Epithelial cell of esophagus (primary cell): ENCODE measurements at regions not wholly inside any gene's neighbourhood (a gene's known extent, or its start where the extent isn't known, plus 50 kb on each side); places are given as distances from the start of the nearest gene placed in this dataset.

Experiments
- DNase-seq: peaks from one replicate; pipeline ENCODE4 v3.0.0; 2010; ENCODE audit warnings: low read depth
- H3K4me3 ChIP-seq: 2 replicates; pipeline ENCODE4 v1.5.1; 2011; ENCODE audit warnings: mild to moderate bottlenecking, low read length, control low read depth
- CTCF ChIP-seq: IDR thresholded peaks from 2 replicates; pipeline ENCODE4 v1.5.1; 2011; ENCODE audit warnings: low read depth, mild to moderate bottlenecking, low read length, control low read depth, inconsistent platforms; ENCODE audit not compliant: insufficient read depth; ENCODE audit errors: missing control alignments

GRCh38 chr13:60925686-60926085 lies 490.0 kb downstream of the PCDH20 start:
- no peak for DNase-seq
- TF ChIP-seq CTCF = no peak
- no peak overlapping the region for H3K4me3 ChIP-seq

GRCh38 chr13:60924856-60925255 lies 490.8 kb downstream of the PCDH20 start:
- DNase-seq = no peak
- no peak overlapping the region for H3K4me3 ChIP-seq
- no peak for TF ChIP-seq CTCF

DNA sequence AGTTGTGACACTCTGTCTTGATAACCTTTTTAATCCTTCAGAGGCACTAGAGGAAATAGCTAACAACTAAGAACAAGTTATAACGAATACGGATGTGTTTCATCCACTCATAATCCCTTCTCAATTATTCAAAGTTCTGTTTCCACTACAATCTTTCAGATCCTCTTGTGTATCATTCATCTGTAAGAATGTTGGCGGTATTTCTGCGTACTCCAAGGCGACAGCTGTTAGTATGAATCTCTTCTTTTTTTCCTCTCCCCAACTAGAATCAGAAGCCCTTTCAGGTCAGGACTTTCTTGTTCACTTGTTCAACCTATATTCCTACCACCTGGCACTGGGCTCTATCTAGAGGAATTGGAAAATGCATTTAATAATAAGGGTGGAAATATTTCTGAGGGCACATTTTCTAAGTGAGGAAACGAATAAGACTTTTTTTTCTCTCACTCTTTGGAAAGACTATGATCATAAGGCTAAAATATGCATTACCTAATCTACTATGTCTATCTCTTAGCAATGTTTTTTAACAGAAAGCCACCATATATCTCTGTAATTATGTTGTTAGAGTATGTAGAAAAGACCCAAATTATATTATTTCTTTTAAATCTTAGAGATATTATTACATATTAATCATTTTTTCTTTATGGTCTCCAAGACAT lies 492.9 kb downstream of the PCDH20 start:
- TF ChIP-seq CTCF = no peak
- no peak overlapping the region for H3K4me3 ChIP-seq
- peak; percentile 8 for DNase-seq

DNA sequence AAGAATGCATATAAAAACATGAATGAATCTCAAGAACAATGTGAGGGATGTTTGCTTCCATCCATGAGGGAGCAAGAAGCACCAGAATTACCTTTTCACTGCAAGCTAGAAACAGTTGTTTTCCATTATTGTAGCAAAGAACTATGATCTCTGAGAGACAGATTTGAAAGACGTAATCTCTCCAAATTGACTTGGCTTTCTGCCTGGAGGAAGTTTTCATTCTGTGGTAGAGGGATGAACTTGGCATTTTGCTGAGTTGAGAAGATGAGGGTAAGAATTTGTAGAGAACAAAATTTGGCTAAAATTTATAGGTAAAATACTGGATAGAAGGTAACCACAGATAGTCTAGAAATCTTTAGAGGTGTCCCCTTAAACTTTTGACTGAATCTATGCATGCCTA lies 496.8 kb downstream of the TDRD3 start:
- no peak overlapping the region for H3K4me3 ChIP-seq

DNA sequence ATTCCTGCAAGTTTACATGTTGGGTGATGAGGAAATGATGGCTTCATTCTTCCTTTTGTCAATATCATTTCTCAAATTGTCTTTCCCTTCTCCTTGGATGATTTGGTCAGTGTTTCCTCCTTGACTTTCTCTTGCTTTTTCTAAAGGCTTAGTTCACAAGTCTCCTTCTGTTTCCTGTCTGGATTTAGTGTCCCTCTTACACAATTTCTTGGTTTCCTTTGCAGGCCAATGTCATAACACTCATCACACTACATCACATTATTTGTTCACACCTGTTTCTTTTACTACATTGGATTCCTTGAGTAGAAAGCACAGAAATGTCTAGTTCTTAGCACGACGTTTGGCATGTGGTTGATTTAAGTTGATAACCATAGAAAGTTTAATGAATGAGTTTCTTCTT lies 490.7 kb downstream of the TDRD3 start:
- DNase-seq = peak; percentile 14
- no peak overlapping the region for H3K4me3 ChIP-seq
- TF ChIP-seq CTCF = no peak

More for the DNA sequence above, 496.8 kb downstream of the TDRD3 start:
- no peak for DNase-seq
- TF ChIP-seq CTCF = no peak

DNA sequence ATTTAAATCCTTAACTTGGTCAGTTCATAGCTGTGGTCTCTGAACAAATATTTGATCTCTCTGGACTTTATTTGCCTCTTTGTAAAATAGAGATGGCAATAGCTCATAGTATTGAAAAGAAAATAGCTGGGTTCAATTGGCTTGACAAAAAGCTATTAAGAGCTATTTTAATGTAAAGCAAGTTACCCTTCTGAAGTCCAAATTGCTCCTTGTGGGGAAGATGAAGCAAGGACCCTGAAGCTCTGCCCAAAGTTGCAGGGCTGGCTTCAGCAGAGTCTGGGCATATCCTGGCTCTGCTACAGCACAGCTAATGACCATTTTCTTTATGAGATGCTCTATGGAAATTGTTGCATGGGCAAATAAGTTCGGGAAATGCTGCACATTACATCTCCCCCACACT lies 484.5 kb downstream of the TDRD3 start:
- no peak for TF ChIP-seq CTCF
- DNase-seq = no peak
- H3K4me3 ChIP-seq = no peak overlapping the region

DNA sequence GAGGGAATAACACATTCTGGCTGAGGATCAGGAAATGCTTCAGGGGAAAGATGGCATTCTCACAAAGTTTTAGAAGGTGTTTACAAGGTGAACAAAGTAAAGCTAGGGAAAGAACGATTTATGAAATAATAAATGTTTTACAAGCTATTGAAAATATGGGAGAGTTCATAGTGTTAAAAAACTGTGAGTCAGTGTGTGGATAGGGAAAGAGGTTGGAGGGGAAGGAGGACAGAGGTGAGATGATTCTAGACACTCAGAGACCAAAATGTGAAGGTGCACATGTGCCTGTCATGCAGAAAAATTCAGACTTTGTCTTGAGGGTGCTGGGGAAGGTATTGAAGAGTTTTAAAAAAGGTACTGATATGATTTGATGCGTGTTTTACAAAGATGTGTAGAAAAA lies 476.1 kb downstream of the TDRD3 start:
- no peak for TF ChIP-seq CTCF
- DNase-seq = no peak
- no peak overlapping the region for H3K4me3 ChIP-seq
